IPS DF 4.7 (cell line): ENCODE measurements at regions not wholly inside any gene's neighbourhood (a gene's known extent, or its start where the extent isn't known, plus 50 kb on each side); places are given as distances from the start of the nearest gene placed in this dataset.
"Not testable (repeated sequence)": the region's sequence is repeated elsewhere in the genome, so short reads cannot be mapped to it uniquely, and the experiment has no call there.

ENCODE experiments used
- DNase-seq: peaks from one replicate; pipeline ENCODE4 v3.0.0-alpha.2; 2013; ENCODE audit warnings: low spot score; ENCODE audit errors: extremely low read depth

DNA sequence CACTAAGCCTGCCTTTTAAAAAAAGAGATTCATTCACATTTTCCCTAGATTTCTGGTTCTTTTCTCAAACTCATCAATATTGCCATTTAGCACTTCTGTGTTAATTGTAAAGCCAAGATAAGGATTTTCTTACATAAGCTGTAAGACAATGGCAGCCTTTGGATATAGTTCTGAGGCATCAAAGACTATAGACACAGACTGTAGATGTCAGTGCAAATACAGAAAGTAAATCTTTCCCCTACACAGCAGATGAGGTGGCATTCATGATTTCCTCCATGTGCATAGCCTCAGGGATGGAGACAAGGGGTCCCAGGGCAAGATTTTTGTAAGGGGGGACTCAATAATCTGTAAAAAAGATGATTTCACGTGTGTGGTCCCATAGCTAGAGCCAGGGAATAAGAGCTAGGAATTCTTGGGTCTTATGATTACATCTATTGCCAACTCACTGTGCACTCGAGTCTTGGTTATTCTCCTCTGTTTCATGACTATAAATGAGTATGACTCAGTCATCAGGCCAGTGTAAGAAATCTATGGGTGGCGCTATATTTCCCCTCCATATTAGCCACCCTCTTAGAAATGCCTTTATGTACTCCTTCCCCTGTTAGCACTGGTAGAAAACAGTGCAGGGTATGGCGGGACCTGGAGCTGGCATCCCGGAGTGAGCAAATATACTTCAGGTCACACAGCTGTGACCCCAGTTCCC, 207.5 kb downstream of the EXOC5 start:
- no peak for DNase-seq

DNA sequence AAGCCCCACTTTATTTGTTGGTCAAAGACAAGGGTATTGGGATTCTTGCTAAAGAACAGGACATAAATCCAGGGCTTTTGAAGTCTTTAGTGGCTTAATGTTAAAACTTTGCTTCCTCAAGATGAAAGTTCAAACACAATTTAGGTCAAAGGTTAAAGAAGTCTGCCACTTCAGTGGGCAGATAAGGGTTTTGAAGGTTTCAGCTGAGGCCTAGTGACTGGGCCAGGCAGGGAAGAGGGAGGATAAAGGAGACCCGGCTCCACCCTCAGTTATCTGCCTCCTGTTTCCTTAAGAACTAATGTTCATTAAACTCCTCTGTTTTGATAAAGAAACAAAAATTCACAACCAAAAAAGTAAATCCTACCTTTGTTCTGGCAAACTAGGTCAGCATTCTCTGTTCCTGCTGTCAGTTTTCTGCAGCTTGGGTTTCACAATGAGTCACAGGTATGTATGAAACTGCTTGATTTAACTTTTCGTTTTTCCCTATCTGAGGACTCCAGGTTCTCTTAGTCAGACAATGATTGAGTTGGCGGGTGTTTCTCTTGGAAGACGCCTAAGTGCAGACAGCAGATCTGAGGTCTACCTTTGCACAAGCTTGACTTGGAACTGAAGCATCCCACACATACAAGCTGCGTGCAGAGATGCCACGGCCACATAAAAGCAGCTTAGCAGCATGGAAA, 208.3 kb downstream of the EXOC5 start:
- DNase-seq: no peak

DNA sequence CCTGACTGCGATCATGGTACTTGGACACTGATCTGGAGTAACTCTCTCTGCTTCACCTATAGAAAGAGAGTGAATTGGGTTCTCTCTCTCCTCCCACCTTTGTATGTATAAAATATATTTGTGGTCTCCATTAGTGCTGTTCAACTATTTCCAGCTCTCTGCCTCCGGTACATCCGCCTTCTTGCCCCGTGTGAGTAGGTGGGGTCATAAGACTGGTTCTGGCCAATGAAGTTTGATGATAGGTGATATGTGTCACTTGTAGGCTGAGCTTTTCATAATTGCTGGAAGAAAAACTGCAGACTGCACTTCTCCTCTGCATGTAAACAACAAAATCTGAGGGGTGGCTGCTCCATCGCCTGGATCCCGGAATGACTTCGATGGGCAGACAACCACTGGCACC, 210.4 kb downstream of the EXOC5 start:
- DNase-seq: no peak

DNA sequence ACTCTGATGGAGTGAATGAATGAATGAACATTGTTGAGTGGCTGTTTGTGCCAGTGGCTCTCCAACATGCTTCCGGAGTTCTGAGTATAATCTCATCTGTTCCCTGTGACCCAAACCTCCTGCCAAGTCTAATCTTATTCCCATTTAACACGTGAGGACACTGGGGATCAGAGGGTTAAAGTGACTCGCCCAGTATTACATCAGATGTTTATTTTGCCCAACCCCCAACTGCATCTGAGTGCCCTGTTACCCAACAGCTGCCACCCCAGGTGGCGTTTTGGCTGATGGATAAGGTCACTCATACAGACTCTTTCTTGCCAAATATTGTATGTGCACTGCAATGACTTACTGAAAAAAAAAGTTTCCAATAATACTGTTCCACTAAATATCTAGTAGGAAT, 210.9 kb downstream of the EXOC5 start:
- DNase-seq: no peak

DNA sequence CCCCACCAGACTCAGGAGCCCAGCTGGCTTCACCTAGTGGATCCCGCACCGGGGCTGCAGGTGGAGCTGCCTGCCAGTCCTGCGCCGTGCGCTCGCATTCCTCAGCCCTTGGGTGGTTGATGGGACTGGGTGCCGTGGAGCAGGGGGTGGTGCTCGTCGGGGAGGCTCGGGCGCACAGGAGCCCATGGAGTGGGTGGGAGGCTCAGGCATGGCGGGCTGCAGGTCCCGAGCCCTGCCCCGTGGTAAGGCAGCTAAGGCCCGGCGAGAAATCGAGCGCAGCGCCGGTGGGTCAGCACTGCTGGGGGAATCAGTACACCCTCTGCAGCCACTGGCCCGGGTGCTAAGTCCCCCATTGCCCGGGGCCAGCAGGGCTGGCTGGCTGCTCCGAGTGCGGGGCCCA, 212.2 kb downstream of the EXOC5 start:
- not testable (repeated sequence) for DNase-seq

DNA sequence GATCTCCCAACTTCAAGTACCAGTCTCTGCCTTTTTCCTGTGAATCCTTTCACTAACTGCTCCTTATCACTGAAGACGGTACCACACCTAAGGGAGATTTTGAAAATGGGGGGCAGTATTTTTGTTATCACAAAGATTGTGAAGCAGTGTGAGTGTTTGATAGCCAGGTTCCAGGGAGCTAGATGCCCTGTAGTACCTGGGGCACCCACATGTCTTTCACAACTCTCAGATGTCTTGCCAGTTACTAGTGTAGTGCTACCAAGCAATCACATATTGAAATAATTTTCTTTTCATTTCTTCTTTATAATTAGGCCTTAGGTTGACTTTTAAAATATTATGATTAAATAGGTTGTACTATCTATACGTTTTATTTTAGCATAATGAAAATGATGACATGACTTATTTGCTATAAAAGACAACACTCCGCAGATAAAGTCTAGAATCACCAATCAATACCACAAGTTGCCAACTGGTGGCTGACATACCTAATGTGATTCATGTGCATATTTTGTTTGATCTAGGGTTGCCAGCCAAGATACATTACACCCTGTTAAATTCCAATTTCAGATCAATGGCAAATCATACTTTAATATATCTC, 215.9 kb downstream of the EXOC5 start:
- no peak for DNase-seq

DNA sequence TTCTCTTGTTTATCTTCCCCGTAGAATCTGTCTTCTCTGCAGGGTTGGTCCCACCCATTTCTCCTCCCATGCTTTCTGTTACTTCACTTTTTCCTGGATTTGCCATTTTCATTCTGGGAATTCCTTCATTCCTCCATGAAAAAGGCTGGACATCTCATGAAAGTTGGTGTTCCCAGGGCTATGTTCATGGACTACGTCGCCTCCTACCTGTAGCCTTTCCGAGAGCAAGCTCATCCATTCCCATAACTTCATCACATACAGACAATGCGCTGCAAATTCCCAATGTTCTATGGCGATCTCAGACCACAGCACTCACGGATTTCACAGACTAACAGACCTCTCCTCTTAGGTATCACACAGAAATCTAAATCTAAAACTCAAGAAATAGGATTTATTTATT, 217.1 kb downstream of the EXOC5 start:
- peak; percentile 19 for DNase-seq

DNA sequence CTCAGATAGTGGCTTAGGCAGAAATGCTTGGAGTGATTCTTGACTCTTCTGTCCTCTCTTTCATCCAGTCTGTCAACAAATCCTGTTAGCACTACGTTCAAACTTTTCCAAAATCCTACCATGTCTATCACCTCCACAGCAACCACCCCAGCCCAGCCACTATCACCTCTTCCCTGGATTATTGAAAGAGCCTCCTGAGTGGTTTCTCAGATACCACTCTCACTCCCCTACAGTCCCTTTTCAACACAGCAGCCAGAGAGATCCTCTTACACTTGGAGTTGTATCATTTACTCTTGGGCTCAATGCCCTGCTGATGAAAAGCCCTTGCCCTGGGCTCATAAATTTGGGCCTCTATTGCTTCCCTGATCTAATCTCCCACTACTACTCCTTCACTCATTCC, 218.9 kb downstream of the EXOC5 start:
- no peak for DNase-seq

DNA sequence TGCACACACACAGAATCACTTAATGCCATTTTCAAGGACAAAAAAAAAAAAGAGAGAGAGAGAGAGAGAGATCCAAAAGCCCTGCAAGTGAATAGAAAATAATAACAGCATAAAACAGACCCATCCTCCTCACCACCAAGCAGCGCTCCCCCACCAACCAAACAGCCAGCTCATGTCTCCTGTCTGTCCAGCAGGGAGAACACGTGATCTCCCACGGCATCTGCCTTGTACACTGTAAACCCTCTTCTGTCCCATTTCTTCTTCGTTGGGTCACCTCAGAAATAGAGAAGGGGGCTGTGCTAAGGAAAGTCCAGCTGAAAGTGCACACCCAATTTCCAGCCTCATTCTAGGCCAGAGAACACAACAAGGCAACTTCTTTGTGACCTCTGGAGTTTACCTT, 222.5 kb downstream of the EXOC5 start:
- no peak for DNase-seq

DNA sequence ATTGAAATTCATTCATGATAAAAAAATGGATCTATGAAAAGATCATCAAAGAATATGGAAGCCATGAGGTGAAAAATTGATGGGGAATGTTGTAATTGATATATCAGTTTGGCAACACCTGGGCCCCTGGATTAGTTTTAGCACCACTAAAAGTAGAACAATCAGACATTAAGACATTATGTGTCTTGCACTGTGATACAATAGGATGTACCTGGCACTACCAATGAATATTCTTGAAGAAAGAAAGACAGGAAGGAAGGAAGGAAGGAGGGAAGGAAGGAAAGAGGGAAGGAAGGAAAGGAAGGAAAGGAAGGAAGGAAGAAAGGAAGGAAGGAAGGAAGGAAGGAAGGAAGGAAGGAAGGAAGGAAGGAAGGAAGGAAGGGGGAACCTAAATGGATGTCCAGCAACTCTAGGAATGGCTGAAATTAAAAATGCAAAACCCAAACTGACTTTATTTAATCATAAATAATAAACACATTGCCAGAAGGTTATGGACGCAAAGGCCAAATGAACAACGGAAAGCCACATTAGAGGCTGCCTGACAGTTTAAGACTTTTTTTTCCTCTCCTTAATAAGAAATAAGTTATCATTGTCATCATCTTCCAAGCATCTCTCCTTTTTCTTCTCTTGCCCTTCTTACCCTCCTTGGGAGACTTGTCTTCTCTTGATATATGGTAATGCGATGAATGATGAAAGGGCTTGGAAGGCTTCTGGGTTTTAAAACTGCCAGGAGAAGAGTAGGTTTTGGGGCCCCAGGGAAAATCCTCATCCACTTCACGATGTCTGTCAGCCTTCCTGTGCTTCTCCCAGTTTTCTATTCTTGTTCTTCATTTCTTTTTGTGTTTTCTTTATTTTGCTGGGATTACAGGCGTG, 224.4 kb downstream of the EXOC5 start:
- DNase-seq: not testable (repeated sequence)

DNA sequence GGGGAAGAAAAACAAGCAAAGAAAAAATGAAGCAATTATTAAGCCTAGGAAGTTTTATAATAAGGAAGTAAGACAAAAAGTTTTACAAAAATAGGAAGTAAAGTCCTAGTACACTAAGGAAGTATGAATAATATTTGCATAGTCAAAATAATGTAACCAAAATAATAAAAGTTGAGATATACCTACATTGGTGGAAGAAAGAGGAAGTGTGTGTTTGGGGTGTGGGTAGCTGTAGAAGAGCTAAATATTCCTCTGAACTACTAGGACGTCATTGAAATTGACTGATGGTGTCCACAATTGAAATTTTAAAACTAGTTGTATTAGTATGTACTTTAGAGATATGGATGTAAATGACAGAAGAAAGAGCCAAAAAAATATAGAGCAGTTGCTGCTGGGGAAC, 228.4 kb upstream of the OTX2 start:
- no peak for DNase-seq

DNA sequence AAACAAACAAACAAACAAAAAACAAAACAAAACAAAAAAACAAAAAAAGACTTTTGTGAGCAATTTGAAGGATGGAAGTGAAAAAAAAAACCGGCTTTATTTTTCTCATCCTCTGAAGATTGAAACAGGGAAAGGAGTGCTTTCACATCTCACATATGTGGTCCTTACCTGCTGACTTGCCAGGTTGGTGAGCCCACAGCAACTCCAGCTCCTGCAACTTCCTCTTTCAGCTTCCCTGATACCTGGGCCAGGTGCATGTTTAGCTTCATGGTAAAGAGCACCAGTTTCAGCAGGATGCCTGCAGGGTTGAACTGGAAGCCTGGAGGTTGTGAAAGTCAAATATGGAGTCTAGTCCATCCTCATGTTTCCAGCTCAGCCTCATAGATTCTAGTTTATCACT, 221.2 kb upstream of the OTX2 start:
- no peak for DNase-seq

DNA sequence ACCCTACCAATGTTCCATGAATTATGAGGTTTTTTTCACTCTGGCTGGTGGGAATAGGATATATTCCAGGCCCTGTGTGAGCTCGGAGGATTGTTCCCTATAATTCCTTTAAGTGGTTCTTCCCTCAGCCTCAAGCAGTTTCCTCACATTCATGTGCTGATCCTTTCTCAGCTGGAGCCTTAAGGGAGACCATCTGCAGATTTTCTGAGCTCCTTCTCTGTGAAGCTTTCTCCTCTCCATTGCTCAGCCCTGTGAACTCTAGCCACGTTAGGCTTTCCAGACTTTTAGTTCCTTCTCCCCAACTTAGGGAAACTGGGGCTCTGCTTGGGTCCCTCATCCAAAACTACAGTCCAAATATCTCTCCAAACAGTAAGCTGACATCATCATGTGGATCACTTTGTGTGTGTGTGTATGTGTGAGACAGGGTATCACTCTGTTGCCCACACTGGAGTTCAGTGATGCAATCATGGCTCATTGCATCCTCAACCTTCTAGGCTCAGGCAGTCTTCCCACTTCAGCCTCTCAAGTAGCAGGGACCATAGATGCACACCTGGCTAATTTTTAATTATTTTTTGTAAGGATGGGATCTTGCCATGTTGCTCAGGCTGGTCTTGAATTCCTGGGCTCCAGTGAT, 219.5 kb upstream of the OTX2 start:
- peak; percentile 9 for DNase-seq

DNA sequence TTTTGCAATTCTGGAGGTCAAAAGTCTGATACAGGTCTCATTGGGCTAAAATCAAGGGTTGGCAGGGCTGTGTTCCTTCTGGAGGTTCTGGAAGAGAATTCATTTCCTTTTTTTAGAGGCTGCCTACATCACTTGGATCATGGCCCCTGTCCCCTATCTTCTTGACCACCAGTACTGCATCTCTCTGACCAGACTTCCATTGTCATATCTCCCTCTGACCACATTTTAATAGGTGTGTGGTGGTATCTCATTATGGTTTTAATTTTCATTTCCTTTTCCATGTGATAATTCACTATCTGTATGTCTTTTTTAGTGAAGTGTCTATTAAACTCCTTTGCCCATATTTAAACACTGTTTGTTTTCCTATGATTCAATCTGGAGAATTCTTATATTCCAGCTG, 215.2 kb upstream of the OTX2 start:
- DNase-seq: no peak

DNA sequence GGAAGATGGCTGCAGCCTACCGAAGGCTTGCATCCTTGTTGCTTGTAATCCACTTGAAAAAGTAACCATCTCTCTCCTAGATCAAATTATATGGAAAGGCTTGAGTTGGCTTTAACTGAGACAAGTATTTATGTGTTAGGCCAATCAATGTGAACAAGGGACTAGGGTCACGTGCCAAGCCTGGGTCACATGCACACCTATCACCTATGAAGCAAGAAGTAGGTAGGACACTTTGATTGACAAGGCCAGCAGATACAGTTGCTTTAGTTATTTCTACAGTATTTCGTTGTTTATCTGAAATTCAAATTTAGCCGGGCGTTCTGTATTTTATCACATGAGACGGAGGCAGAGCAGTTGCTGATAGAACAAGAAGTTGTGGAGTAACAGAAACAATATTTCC, 212.3 kb upstream of the OTX2 start:
- DNase-seq: no peak

DNA sequence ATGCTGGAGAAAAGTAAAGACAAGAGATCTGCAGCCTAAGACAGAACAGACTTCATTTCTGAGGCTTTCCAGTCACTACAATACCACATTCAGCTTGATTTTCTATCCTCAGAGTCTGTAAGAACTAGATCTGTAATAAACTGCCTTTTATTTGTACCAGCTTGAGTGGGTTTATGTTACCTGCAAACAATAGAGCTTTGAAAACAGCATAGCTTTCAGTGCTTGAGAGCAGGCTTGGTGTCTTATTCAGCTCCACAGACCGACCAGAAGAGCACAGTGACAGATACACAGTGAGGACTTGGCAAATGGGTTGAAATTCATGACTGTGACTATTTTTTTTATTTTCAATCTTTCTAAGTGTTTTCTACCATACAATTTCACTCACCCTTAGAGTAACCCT, 207.8 kb upstream of the OTX2 start:
- no peak for DNase-seq

DNA sequence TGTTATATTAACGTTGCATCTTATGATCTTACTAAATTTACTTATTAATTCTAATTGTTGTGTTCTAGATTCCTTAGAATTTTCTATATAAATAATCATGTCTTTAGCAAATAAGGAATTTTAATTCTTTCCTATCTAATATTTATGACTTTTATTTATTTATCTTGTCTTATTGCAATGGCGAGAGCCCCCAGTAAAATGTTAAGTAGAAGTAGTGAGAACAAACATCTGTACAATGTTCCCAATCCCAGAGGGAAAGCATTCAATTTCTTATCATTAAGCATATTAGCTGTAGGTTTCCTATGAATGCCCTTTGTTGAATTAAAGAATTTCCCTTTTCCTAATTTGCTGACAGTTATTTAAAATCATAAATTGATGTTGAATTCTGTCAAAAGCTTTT, 203.7 kb upstream of the OTX2 start:
- DNase-seq: no peak

DNA sequence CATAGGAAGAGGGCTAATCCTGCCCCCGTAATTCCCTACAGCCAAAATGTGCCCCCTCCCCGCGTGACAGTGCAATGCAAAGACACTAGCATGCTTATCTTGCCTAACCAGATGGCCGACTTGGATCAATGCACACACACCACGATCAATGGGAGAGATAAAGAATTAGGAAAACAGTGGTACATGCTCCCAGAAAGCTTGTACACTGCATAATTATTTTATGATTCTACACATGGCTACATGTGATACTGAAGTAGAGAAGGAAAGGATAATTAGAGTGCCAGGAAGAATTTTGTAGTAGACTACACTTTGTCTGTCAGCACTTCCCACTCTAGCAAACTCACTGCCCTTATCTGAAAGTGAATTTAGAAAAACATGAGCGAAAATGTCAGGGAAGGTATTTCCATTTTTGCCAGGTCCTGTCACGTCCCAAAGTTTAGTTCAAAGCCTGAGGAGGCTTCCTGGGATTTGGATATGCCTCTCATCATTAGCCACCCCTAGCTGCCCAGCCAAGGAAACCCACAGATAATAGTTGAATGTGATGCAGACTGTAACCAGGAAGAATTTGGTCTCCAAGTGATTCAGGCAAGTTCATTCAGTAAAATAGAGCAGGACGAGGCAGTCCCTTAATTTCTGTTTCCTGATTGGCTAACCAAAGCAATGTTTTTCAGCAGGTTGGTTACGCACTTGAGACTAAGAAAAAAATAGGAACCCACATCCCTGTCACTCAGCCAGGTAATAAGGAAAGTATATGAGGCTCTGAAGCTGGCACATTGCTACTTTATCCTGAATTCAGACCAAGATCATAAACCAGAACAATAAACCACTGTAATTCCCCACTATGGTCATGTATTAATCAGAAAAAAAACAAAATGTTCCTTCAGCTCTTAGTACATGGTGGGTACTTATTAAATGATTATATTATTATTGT, 199.6 kb upstream of the OTX2 start:
- no peak for DNase-seq

DNA sequence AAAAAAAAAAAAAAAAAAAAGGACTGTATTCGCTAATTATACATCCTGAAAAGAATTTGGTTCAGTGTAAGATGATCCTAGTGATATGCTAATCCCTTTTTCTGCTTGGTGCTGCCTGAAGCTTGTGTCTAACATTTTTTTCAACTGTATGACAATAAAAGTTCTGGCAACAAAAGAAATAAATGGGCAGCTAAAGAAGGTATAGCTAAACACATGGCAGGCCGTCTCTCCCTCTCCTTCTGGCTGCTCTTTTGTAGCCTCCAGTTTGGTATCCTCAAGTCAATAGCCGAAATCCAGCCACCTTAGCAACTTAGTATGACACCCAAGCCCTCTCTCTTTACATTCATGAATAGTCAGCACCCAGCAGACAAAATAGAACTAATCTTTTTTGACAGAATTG, 198.3 kb upstream of the OTX2 start:
- no peak for DNase-seq

DNA sequence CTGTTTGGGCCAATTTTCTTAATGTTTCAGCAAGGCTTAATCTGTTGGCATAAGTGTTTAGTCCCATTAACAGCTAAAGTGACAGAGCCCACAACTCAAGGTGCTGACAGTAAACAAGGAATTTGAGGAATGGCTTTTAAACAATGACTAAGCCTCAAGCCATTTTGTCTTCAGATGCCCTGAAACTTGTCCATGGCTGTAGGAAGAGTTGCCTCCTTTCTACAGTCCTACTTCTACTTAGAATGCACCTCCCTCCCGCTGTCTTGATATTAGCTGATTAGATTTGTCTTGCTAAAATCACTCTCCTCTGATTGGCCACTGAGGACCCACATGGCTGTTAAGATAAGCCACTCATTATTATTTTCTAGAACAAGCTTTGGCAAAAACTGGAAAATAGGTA, 188.4 kb upstream of the OTX2 start:
- peak; percentile 25 for DNase-seq
